ENCODE measurements at regions not wholly inside any gene's neighbourhood (a gene's known extent, or its start where the extent isn't known, plus 50 kb on each side); places are given as distances from the start of the nearest gene placed in this dataset.

DNA sequence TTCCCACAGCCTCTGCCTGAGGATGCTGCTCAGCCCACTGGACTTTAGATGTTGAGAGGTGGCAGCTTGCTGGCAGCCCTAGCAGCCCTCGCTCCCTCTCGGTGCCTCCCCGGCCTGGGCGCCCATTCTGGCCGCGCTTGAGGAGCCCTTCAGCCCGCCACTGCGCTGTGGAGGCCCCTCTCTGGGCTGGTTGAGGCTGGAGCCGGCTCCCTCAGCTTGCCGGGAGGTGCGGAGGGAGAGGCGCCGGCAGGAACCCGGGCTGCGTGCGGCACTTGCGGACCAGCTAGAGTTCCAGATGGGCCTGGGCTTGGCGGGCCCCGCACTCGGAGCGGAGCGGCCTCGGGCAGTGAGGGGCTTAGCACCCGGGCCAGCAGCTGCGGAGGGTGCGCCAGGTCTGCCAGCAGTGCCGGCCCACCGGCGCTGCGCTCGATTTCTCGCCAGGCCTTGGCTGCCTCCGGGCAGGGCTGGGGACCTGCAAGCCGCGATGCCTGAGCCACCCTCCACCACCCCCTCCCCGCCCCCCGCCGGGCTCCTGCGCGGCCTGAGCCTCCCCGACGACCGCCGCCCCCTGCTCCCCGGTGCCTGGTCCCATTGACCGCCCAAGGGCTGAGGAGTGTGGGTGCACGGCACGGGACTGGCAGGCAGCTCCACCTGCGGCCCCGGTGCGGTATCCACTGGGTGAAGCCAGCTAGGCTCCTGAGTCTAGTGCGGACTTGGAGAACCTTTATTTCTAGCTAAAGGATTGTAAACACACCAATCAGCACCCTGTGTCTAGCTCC lies 446.2 kb downstream of the INSC start:
- H3K36me3 ChIP-seq: no peaks in the 10 kb centered on the region
- H3K4me1 ChIP-seq: no peaks in the 10 kb centered on the region
- H3K9me3 ChIP-seq: no peaks in the 10 kb centered on the region
- no peak for TF ChIP-seq CTCF (IDR thresholded peaks at IDR 0.05; ENCODE audit: low read depth, low read length)
- H3K4me3 ChIP-seq (ENCODE audit: low read depth, low read length): no peak overlapping the region
- DNase-seq: no peak
- no peaks in the 10 kb centered on the region for H3K27me3 ChIP-seq

DNA sequence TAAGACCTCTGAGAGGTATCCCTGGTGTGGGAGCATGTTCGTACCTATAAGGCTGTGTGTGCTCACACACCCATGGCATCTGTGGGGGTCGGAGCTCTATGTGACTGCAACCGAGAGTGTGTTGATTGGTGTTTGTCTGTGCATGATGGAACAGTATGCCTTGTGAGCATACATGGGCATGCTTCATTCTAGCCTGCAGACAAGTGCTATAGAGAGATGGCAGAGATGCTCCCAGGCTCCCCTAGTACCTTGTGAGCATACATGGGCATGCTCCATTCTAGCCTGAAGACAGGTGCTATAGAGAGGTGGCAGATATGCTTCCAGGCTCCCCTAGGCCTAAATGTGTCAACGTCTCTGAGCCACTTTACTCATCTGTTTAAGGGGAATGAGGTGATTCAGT lies 447.5 kb downstream of the INSC start:
- Histone ChIP-seq H3K27me3 (no peaks in the 10 kb centered on the region), H3K4me3 (ENCODE audit: low read depth, low read length) (no peak overlapping the region), H3K36me3 (no peaks in the 10 kb centered on the region), H3K4me1 (no peaks in the 10 kb centered on the region), H3K9me3 (no peaks in the 10 kb centered on the region)
- DNase-seq: no peak
- no peak for TF ChIP-seq CTCF (IDR thresholded peaks at IDR 0.05; ENCODE audit: low read depth, low read length)

DNA sequence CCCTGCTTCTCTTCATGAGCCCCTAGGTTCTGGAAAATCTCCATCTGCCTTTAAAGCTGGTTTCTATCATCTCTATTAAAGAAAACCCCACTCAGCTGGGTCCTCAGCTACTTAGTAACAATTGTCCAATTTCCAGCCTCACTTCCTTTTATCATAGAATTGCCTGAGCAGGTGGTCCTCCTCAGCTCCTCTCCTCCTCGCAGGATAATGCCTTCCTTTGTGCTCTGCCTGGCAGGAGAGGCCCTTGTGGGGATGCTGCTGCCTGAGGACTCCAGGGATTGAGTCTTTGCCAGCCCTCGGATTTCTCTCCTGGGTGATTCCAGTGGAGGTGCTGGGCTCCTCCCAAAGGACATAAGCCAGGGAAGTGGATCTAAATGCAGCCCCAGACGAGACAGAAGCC lies 448.3 kb downstream of the INSC start:
- H3K4me3 ChIP-seq (ENCODE audit: low read depth, low read length): no peak overlapping the region
- H3K4me1 ChIP-seq: no peaks in the 10 kb centered on the region
- no peak for TF ChIP-seq CTCF (IDR thresholded peaks at IDR 0.05; ENCODE audit: low read depth, low read length)
- H3K9me3 ChIP-seq: no peaks in the 10 kb centered on the region
- no peaks in the 10 kb centered on the region for H3K27me3 ChIP-seq
- no peaks in the 10 kb centered on the region for H3K36me3 ChIP-seq
- DNase-seq: no peak

DNA sequence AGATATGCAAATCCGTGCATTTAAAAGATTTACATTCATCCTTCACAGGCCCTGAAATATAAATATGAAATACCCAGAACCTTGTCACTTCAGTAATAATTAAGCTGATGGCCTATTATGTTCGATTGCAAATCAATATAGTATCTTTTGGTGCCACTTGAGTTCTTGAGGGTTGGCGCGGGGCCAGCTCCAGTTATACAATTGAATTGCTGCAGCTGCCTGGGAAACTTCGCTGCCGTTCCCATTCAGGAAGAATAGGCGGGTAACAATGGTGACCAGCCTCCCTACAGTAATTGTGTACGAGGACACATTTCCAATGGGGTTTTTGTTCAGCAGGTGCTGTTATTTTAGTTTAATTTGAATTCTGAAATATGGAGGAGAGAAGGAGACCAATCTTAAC lies 451.2 kb downstream of the INSC start:
- peak; percentile 29 for DNase-seq
- no peak for TF ChIP-seq CTCF (IDR thresholded peaks at IDR 0.05; ENCODE audit: low read depth, low read length)

DNA sequence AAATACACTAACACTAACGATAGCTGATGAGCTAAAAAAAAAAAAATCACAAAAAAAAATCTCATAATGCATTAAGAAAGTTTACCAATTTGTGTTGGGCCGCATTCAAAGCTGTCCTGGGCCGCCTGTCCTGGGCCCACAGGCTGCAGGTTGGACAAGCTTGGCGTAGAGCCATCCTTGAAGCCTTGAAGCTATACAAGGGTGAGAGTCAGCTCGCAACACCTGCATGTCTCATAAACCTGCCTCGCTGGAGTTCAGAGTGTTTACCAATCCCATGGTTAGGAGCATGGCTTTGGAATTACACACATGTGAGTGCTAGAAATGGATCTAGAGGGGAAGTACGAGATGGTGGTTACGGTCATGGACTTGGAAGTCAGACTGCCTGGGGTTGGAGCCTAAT lies 453.7 kb downstream of the INSC start:
- Histone ChIP-seq H3K27me3 (no peaks in the 10 kb centered on the region), H3K9me3 (no peaks in the 10 kb centered on the region), H3K4me1 (no peaks in the 10 kb centered on the region), H3K36me3 (no peaks in the 10 kb centered on the region), H3K4me3 (ENCODE audit: low read depth, low read length) (no peak overlapping the region)
- DNase-seq: no peak
- no peak for TF ChIP-seq CTCF (IDR thresholded peaks at IDR 0.05; ENCODE audit: low read depth, low read length)

More for the DNA sequence above, 451.2 kb downstream of the INSC start:
- no peaks in the 10 kb centered on the region for H3K9me3 ChIP-seq
- H3K4me3 ChIP-seq (ENCODE audit: low read depth, low read length): no peak overlapping the region
- H3K27me3 ChIP-seq: no peaks in the 10 kb centered on the region
- H3K4me1 ChIP-seq: no peaks in the 10 kb centered on the region
- H3K36me3 ChIP-seq: no peaks in the 10 kb centered on the region

GRCh38 chr11:15569305-15570025 lies 454.7 kb downstream of the INSC start:
- H3K4me3 ChIP-seq (ENCODE audit: low read depth, low read length): no peak overlapping the region
- TF ChIP-seq CTCF (IDR thresholded peaks at IDR 0.05; ENCODE audit: low read depth, low read length): no peak
- H3K27me3 ChIP-seq: no peaks in the 10 kb centered on the region
- H3K4me1 ChIP-seq: peaks cover 5% of the 10 kb centered on the region
- no peak for DNase-seq
- no peaks in the 10 kb centered on the region for H3K36me3 ChIP-seq
- H3K9me3 ChIP-seq: no peaks in the 10 kb centered on the region

Data from BE2C (cell line).